SK-N-SH treated with all-trans-retinoic acid at 6 μM for 48 hours (cell line): ENCODE measurements at regions not wholly inside any gene's neighbourhood (a gene's known extent, or its start where the extent isn't known, plus 50 kb on each side); places are given as distances from the start of the nearest gene placed in this dataset.

Experiments
- ATAC-seq: fragments of 200-7000 bp; cut with Tn5 transposase; 3 replicates; pipeline ENCODE4 v1.9.1; 2020; ENCODE audit warnings: mild to moderate bottlenecking, moderate library complexity
- ARNTL ChIP-seq: fragments of 450-650 bp; formaldehyde crosslinking; IDR thresholded peaks from 2 replicates; pipeline ENCODE4 v1.5.0; 2020; ENCODE audit warnings: low read depth, mild to moderate bottlenecking, moderate library complexity, borderline replicate concordance
- BACH2 ChIP-seq: fragments of 250-450 bp; sonication (Bioruptor Pico); IDR thresholded peaks from 2 replicates; pipeline ENCODE4 v1.9.0; 2021; ENCODE audit warnings: mild to moderate bottlenecking, borderline replicate concordance
- CSDC2 ChIP-seq: fragments of 250-450 bp; sonication (Bioruptor Pico); IDR thresholded peaks from 2 replicates; pipeline ENCODE4 v1.5.0; 2020; ENCODE audit warnings: mild to moderate bottlenecking, moderate library complexity
- CSRNP3 ChIP-seq: fragments of 250-450 bp; sonication (Bioruptor Pico); IDR thresholded peaks from 2 replicates; pipeline ENCODE4 v1.5.1; 2021; ENCODE audit warnings: mild to moderate bottlenecking, moderate library complexity
- ESRRG ChIP-seq: fragments of 250-450 bp; sonication (Bioruptor Pico); IDR thresholded peaks from 2 replicates; pipeline ENCODE4 v1.6.1; 2021; ENCODE audit warnings: mild to moderate bottlenecking
- GLIS3 ChIP-seq: fragments of 250-450 bp; sonication (Bioruptor Pico); IDR thresholded peaks from 2 replicates; pipeline ENCODE4 v1.5.0; 2020; ENCODE audit warnings: mild to moderate bottlenecking, moderate library complexity
- ISL1 ChIP-seq: fragments of 250-450 bp; sonication (Bioruptor Pico); IDR thresholded peaks from 2 replicates; pipeline ENCODE4 v2.1.2; 2022; ENCODE audit warnings: mild to moderate bottlenecking, moderate library complexity
- OSR1 ChIP-seq: fragments of 250-450 bp; sonication (Bioruptor Pico); IDR thresholded peaks from 2 replicates; pipeline ENCODE4 v1.8.0; 2022; ENCODE audit warnings: moderate library complexity, mild to moderate bottlenecking, inconsistent platforms
- TCF4 ChIP-seq: fragments of 250-450 bp; sonication (Bioruptor Pico); IDR thresholded peaks from 2 replicates; pipeline ENCODE4 v1.8.0; 2021; ENCODE audit warnings: mild to moderate bottlenecking, moderate library complexity, borderline replicate concordance
- TOX ChIP-seq: fragments of 250-450 bp; sonication (Bioruptor Pico); IDR thresholded peaks from 2 replicates; pipeline ENCODE4 v1.8.0; 2021; ENCODE audit warnings: mild to moderate bottlenecking, moderate library complexity, borderline replicate concordance
- ZC3H10 ChIP-seq: fragments of 250-450 bp; sonication (Bioruptor Pico); IDR thresholded peaks from 2 replicates; pipeline ENCODE4 v1.5.1; 2021; ENCODE audit warnings: mild to moderate bottlenecking, moderate library complexity
- ZFP3 ChIP-seq: fragments of 250-450 bp; sonication (Bioruptor Pico); IDR thresholded peaks from 2 replicates; pipeline ENCODE4 v1.5.0; 2020; ENCODE audit warnings: mild to moderate bottlenecking, moderate library complexity
- ZNF565 ChIP-seq: fragments of 450-650 bp; formaldehyde crosslinking; conservative IDR thresholded peaks from 2 replicates; pipeline ENCODE4 v1.5.0; 2020; ENCODE audit warnings: low read depth, mild to moderate bottlenecking, moderate library complexity
- ZNF70 ChIP-seq: fragments of 450-650 bp; formaldehyde crosslinking; IDR thresholded peaks from 2 replicates; pipeline ENCODE4 v1.5.0; 2020; ENCODE audit warnings: mild to moderate bottlenecking, moderate library complexity
- ZNF8 ChIP-seq: fragments of 450-650 bp; formaldehyde crosslinking; IDR thresholded peaks from 2 replicates; pipeline ENCODE4 v1.5.0; 2020; ENCODE audit warnings: mild to moderate bottlenecking, moderate library complexity
- TF ChIP-seq, protein P1 (sequence below): fragments of 250-450 bp; sonication (Bioruptor Pico); IDR thresholded peaks from 2 replicates; pipeline ENCODE4 v1.5.1; 2020; ENCODE audit warnings: low read depth, mild to moderate bottlenecking, moderate library complexity
- TF ChIP-seq, protein P2 (sequence below): fragments of 250-450 bp; sonication (Bioruptor Pico); IDR thresholded peaks from 2 replicates; pipeline ENCODE4 v1.8.0; 2021; ENCODE audit warnings: low read depth, mild to moderate bottlenecking, moderate library complexity, borderline replicate concordance
- TF ChIP-seq, protein P3 (sequence below): fragments of 250-450 bp; sonication (Bioruptor Pico); IDR thresholded peaks from 2 replicates; pipeline ENCODE4 v1.8.0; 2020; ENCODE audit warnings: mild to moderate bottlenecking, moderate library complexity, borderline replicate concordance
- TF ChIP-seq, protein P4 (sequence below): fragments of 250-450 bp; sonication (Bioruptor Pico); IDR thresholded peaks from 2 replicates; pipeline ENCODE4 v1.5.0; 2020; ENCODE audit warnings: mild to moderate bottlenecking, moderate library complexity

DNA sequence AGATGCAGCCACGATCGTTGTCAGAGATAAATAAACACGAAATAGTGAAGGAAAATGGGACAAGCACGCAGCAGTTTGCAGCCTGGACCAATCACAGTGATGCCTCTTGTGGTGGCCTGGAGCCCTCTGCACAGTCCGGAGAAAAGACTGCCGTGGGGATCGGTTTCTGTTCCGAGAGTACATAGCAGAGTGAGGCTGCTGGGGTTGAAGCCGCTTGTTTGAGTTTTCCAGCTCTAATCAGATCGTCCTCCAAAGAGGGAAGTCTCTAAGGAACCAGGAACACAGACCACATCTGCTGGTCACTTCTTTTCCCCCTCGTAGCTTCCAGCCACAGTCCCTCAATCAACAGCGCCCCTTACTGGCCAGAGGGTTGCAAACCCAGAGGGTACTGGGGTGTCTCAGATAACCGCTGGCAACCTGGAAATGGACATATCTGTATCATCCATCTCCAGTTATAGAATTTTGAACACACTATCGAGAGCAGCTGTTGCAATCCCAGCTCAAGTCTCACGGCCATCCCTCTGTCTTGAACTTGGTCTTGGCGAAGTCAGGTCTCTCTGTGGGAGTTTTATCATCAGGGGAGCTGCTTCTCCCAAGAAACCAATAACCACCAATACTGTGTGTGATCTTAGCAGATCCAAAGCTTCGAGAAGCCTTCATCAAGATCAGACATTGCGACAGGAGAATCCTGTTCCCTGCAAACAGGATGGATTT, 57.4 kb downstream of the OLIG1 start:
- TF ChIP-seq CSDC2 (CRISPR knock-in tag), result no peak
- no peak for TF ChIP-seq CSRNP3
- TF ChIP-seq BACH2 (CRISPR knock-in tag), result no peak
- TF ChIP-seq ZFP3, result no peak
- no peak for TF ChIP-seq ZNF565 (CRISPR knock-in tag)
- no peak for TF ChIP-seq OSR1 (CRISPR knock-in tag)
- TF ChIP-seq, protein P1, sequence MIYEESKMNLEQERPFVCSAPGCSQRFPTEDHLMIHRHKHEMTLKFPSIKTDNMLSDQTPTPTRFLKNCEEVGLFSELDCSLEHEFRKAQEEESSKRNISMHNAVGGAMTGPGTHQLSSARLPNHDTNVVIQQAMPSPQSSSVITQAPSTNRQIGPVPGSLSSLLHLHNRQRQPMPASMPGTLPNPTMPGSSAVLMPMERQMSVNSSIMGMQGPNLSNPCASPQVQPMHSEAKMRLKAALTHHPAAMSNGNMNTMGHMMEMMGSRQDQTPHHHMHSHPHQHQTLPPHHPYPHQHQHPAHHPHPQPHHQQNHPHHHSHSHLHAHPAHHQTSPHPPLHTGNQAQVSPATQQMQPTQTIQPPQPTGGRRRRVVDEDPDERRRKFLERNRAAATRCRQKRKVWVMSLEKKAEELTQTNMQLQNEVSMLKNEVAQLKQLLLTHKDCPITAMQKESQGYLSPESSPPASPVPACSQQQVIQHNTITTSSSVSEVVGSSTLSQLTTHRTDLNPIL (CRISPR knock-in tag), result no peak
- no peak for TF ChIP-seq ARNTL
- ATAC-seq, result peak; percentile 95

DNA sequence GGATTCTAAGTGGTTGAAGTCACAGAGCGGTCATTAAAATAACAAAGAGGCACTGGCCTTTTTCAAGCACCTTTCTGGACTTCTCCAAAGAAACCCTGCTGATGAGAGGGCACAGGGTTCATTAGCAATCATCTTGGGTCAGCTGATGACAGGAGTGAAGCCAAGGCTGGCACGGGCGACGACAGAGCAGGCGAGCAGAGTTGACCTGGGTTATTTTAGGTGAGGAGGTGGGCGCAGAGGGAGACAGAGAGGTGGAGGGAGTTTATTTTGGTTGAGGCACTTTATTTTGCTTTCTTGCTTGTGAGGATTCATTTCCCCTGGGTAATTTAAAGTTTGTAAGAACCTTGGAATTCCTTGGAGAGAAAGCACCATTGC, 57.9 kb downstream of the OLIG1 start:
- TF ChIP-seq CSRNP3, result no peak
- TF ChIP-seq, protein P2, sequence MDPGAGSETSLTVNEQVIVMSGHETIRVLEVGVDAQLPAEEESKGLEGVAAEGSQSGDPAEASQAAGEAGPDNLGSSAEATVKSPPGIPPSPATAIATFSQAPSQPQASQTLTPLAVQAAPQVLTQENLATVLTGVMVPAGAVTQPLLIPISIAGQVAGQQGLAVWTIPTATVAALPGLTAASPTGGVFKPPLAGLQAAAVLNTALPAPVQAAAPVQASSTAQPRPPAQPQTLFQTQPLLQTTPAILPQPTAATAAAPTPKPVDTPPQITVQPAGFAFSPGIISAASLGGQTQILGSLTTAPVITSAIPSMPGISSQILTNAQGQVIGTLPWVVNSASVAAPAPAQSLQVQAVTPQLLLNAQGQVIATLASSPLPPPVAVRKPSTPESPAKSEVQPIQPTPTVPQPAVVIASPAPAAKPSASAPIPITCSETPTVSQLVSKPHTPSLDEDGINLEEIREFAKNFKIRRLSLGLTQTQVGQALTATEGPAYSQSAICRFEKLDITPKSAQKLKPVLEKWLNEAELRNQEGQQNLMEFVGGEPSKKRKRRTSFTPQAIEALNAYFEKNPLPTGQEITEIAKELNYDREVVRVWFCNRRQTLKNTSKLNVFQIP (CRISPR knock-in tag), result no peak
- no peak for TF ChIP-seq TOX (CRISPR knock-in tag)
- TF ChIP-seq, protein P3, sequence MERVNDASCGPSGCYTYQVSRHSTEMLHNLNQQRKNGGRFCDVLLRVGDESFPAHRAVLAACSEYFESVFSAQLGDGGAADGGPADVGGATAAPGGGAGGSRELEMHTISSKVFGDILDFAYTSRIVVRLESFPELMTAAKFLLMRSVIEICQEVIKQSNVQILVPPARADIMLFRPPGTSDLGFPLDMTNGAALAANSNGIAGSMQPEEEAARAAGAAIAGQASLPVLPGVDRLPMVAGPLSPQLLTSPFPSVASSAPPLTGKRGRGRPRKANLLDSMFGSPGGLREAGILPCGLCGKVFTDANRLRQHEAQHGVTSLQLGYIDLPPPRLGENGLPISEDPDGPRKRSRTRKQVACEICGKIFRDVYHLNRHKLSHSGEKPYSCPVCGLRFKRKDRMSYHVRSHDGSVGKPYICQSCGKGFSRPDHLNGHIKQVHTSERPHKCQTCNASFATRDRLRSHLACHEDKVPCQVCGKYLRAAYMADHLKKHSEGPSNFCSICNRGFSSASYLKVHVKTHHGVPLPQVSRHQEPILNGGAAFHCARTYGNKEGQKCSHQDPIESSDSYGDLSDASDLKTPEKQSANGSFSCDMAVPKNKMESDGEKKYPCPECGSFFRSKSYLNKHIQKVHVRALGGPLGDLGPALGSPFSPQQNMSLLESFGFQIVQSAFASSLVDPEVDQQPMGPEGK, result no peak
- TF ChIP-seq ZNF565 (CRISPR knock-in tag), result no peak
- TF ChIP-seq BACH2 (CRISPR knock-in tag), result no peak
- no peak for TF ChIP-seq ZNF70
- no peak for TF ChIP-seq CSDC2 (CRISPR knock-in tag)
- TF ChIP-seq ESRRG (CRISPR knock-in tag), result no peak
- no peak for TF ChIP-seq OSR1 (CRISPR knock-in tag)
- TF ChIP-seq, protein P1 (CRISPR knock-in tag), result no peak
- no peak for TF ChIP-seq ISL1 (CRISPR knock-in tag)
- TF ChIP-seq GLIS3 (CRISPR knock-in tag), result no peak
- no peak for TF ChIP-seq ARNTL
- TF ChIP-seq, protein P4, sequence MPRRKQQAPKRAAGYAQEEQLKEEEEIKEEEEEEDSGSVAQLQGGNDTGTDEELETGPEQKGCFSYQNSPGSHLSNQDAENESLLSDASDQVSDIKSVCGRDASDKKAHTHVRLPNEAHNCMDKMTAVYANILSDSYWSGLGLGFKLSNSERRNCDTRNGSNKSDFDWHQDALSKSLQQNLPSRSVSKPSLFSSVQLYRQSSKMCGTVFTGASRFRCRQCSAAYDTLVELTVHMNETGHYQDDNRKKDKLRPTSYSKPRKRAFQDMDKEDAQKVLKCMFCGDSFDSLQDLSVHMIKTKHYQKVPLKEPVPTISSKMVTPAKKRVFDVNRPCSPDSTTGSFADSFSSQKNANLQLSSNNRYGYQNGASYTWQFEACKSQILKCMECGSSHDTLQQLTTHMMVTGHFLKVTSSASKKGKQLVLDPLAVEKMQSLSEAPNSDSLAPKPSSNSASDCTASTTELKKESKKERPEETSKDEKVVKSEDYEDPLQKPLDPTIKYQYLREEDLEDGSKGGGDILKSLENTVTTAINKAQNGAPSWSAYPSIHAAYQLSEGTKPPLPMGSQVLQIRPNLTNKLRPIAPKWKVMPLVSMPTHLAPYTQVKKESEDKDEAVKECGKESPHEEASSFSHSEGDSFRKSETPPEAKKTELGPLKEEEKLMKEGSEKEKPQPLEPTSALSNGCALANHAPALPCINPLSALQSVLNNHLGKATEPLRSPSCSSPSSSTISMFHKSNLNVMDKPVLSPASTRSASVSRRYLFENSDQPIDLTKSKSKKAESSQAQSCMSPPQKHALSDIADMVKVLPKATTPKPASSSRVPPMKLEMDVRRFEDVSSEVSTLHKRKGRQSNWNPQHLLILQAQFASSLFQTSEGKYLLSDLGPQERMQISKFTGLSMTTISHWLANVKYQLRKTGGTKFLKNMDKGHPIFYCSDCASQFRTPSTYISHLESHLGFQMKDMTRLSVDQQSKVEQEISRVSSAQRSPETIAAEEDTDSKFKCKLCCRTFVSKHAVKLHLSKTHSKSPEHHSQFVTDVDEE (CRISPR knock-in tag), result no peak
- TF ChIP-seq TCF4 (CRISPR knock-in tag), result no peak
- TF ChIP-seq ZNF8 (CRISPR knock-in tag), result no peak
- TF ChIP-seq ZC3H10, result no peak
- TF ChIP-seq ZFP3, result no peak

More for the DNA sequence above, 57.9 kb downstream of the OLIG1 start:
- no peak for ATAC-seq
